DND-41 (cell line): ENCODE measurements at regions not wholly inside any gene's neighbourhood (a gene's known extent, or its start where the extent isn't known, plus 50 kb on each side); places are given as distances from the start of the nearest gene placed in this dataset.

Experiments
- ATAC-seq: fragments of 200-7000 bp; cut with Tn5 transposase; 3 replicates; pipeline ENCODE4 v1.9.1; 2021; ENCODE audit warnings: low read depth; ENCODE audit not compliant: insufficient read depth
- DNase-seq: peaks from one replicate; pipeline ENCODE4 v3.0.0-alpha.2; 2020
- H2AFZ ChIP-seq: 2 replicates; pipeline ENCODE4 v1.6.0; 2012; ENCODE audit warnings: low read depth, low read length
- H3K27ac ChIP-seq: 2 replicates; pipeline ENCODE4 v1.5.1; 2012; ENCODE audit warnings: low read length, inconsistent platforms
- H3K27me3 ChIP-seq: fragments of 200-600 bp; sonication (generic); 2 replicates; pipeline ENCODE4 v1.6.0; 2012; ENCODE audit warnings: low read length, mild to moderate bottlenecking, inconsistent platforms; ENCODE audit not compliant: insufficient read depth, poor library complexity
- H3K36me3 ChIP-seq: 2 replicates; pipeline ENCODE4 v1.5.1; 2012; ENCODE audit warnings: low read length, inconsistent platforms; ENCODE audit not compliant: insufficient read depth
- H3K4me1 ChIP-seq: 2 replicates; pipeline ENCODE4 v1.5.1; 2012; ENCODE audit warnings: mild to moderate bottlenecking, low read length; ENCODE audit not compliant: insufficient read depth
- H3K4me2 ChIP-seq: 2 replicates; pipeline ENCODE4 v1.6.0; 2012; ENCODE audit warnings: mild to moderate bottlenecking, moderate library complexity, low read length, inconsistent platforms; ENCODE audit not compliant: insufficient read depth
- H3K4me3 ChIP-seq, 2 experiments: fragments of 200-600 bp in 1 of 2; shearing (Covaris generic) in 1 of 2; 2 replicates each; pipeline ENCODE4 v1.5.1; 2012 to 2016; ENCODE audit warnings: inconsistent platforms in 2 of 2, low read length in 2 of 2, mild to moderate bottlenecking in 2 of 2, low read depth in 1 of 2, moderate library complexity in 1 of 2
- H3K79me2 ChIP-seq: 2 replicates; pipeline ENCODE4 v1.6.0; 2012; ENCODE audit warnings: low read length, inconsistent platforms; ENCODE audit not compliant: insufficient read depth
- H3K9ac ChIP-seq: 2 replicates; pipeline ENCODE4 v1.6.0; 2012; ENCODE audit warnings: low read depth, mild to moderate bottlenecking, inconsistent platforms, low read length, moderate library complexity
- H3K9me3 ChIP-seq: 2 replicates; pipeline ENCODE4 v1.5.1; 2012; ENCODE audit warnings: low read length, moderate library complexity, mild to moderate bottlenecking, inconsistent platforms; ENCODE audit not compliant: insufficient read depth, severe bottlenecking
- H4K20me1 ChIP-seq: 2 replicates; pipeline ENCODE4 v1.6.0; 2012; ENCODE audit warnings: low read length; ENCODE audit not compliant: insufficient read depth
- CTCF ChIP-seq: IDR thresholded peaks from 2 replicates; pipeline ENCODE4 v1.5.1; 2012; ENCODE audit warnings: borderline replicate concordance, low read length, moderate library complexity, mild to moderate bottlenecking; ENCODE audit not compliant: poor library complexity, severe bottlenecking; ENCODE audit errors: extremely low read depth
- EZH2 ChIP-seq: IDR thresholded peaks from 3 replicates; pipeline ENCODE4 v1.6.1; 2012; ENCODE audit warnings: borderline replicate concordance, low read depth, mild to moderate bottlenecking, moderate library complexity, low read length, inconsistent platforms; ENCODE audit not compliant: severe bottlenecking

GRCh38 chr4:56147371-56147770 is 198.6 kb downstream of the CEP135 start:
- Histone ChIP-seq H3K79me2 (no peaks in the 10 kb centered on the region), H3K9ac (no peak overlapping the region), H3K4me2 (no peak overlapping the region), H2AFZ (no peak overlapping the region), H3K27me3 (no peaks in the 10 kb centered on the region), H4K20me1 (no peaks in the 10 kb centered on the region), H3K27ac (no peak overlapping the region), H3K4me3 (no peak overlapping the region), H3K36me3 (no peaks in the 10 kb centered on the region), H3K4me1 (no peaks in the 10 kb centered on the region), H3K9me3 (no peaks in the 10 kb centered on the region)
- ATAC-seq = no peak
- TF ChIP-seq CTCF (no peak), EZH2 (no peak)
- DNase-seq = no peak

GRCh38 chr4:56146956-56147355 is 198.2 kb downstream of the CEP135 start:
- Histone ChIP-seq H3K4me3 (no peak overlapping the region), H3K4me1 (no peaks in the 10 kb centered on the region), H3K36me3 (no peaks in the 10 kb centered on the region), H2AFZ (no peak overlapping the region), H3K9me3 (no peaks in the 10 kb centered on the region), H3K79me2 (no peaks in the 10 kb centered on the region), H3K27ac (no peak overlapping the region), H3K9ac (no peak overlapping the region), H3K4me2 (no peak overlapping the region), H3K27me3 (no peaks in the 10 kb centered on the region), H4K20me1 (no peaks in the 10 kb centered on the region)
- DNase-seq (no peak), ATAC-seq (no peak)
- TF ChIP-seq EZH2 (no peak), CTCF (no peak)

- H3K27ac ChIP-seq = no peak overlapping the region
- no peak overlapping the region for H2AFZ ChIP-seq
- no peaks in the 10 kb centered on the region for H3K4me1 ChIP-seq
- H4K20me1 ChIP-seq = no peaks in the 10 kb centered on the region
- H3K27me3 ChIP-seq = no peaks in the 10 kb centered on the region
- no peak overlapping the region for H3K4me3 ChIP-seq
- no peak for DNase-seq
- no peaks in the 10 kb centered on the region for H3K79me2 ChIP-seq
- H3K4me2 ChIP-seq = no peak overlapping the region
- no peak for ATAC-seq
- H3K9ac ChIP-seq = no peak overlapping the region
- H3K36me3 ChIP-seq = no peaks in the 10 kb centered on the region
- H3K9me3 ChIP-seq = no peaks in the 10 kb centered on the region
- TF ChIP-seq CTCF (no peak), EZH2 (no peak)
Measured at GRCh38 chr4:56142088-56142487, 193.3 kb downstream of the CEP135 start.
